VCaP (cell line): ENCODE measurements at regions not wholly inside any gene's neighbourhood (a gene's known extent, or its start where the extent isn't known, plus 50 kb on each side); places are given as distances from the start of the nearest gene placed in this dataset.

Source experiments
- H3K27ac ChIP-seq: fragments of 450-650 bp; 2 replicates; pipeline ENCODE4 v1.5.1; 2017
- CTCF ChIP-seq: fragments of 450-650 bp; conservative IDR thresholded peaks from 2 replicates; pipeline ENCODE4 v1.5.1; 2017; ENCODE audit warnings: mild to moderate bottlenecking, moderate library complexity

- TF ChIP-seq CTCF, result no peak
- H3K27ac ChIP-seq, result no peak overlapping the region
Measured at GRCh38 chr3:152891678-152892077, 56.7 kb downstream of the P2RY1 start.

GRCh38 chr3:152892446-152892845 lies 57.5 kb downstream of the P2RY1 start:
- no peak overlapping the region for H3K27ac ChIP-seq
- no peak for TF ChIP-seq CTCF

- no peak for TF ChIP-seq CTCF
- H3K27ac ChIP-seq, result no peak overlapping the region
Measured at GRCh38 chr3:152893647-152894046, 58.7 kb downstream of the P2RY1 start.

GRCh38 chr3:152899306-152899705 lies 64.4 kb downstream of the P2RY1 start:
- TF ChIP-seq CTCF, result no peak
- H3K27ac ChIP-seq, result no peak overlapping the region

- no peak for TF ChIP-seq CTCF
- H3K27ac ChIP-seq, result no peak overlapping the region
Measured at GRCh38 chr3:152902141-152902669, 67.3 kb downstream of the P2RY1 start.

- H3K27ac ChIP-seq, result no peak overlapping the region
- no peak for TF ChIP-seq CTCF
Measured at GRCh38 chr3:152905631-152906030, 70.7 kb downstream of the P2RY1 start.

GRCh38 chr3:152909180-152909883 lies 74.4 kb downstream of the P2RY1 start:
- no peak overlapping the region for H3K27ac ChIP-seq
- TF ChIP-seq CTCF, result no peak
